ENCODE measurements at regions not wholly inside any gene's neighbourhood (a gene's known extent, or its start where the extent isn't known, plus 50 kb on each side); places are given as distances from the start of the nearest gene placed in this dataset.

- H3F3A ChIP-seq (ENCODE audit: insufficient read depth, low read length) = no peaks in the 10 kb centered on the region
- no peak overlapping the region for H3K4me2 ChIP-seq (ENCODE audit: low read depth, low read length)
- H3K9me3 ChIP-seq (replicated peaks; ENCODE audit: insufficient read depth, low read length) = no peaks in the 10 kb centered on the region
- no peaks in the 10 kb centered on the region for H3K36me3 ChIP-seq (replicated peaks; ENCODE audit: insufficient read depth, low read length)
- no peaks in the 10 kb centered on the region for H3K4me1 ChIP-seq (ENCODE audit: low read length)
- no peak overlapping the region for H3K9ac ChIP-seq (ENCODE audit: low read length)
- no peak for DNase-seq
- no peak for TF ChIP-seq CTCF (IDR thresholded peaks at IDR 0.05; ENCODE audit: low read length)
- no peak for TF ChIP-seq EZH2phosphoT487 (IDR thresholded peaks at IDR 0.05; ENCODE audit: low read length)
- TF ChIP-seq EZH2 (optimal IDR thresholded peaks at IDR 0.05; ENCODE audit: low read depth, low read length) = no peak
- H3K9me2 ChIP-seq (replicated peaks; ENCODE audit: insufficient read depth, low read length) = no peaks in the 10 kb centered on the region
- no peak overlapping the region for H3K27ac ChIP-seq (ENCODE audit: low read length)
- no peaks in the 10 kb centered on the region for H3K79me2 ChIP-seq (ENCODE audit: low read length)
- no peaks in the 10 kb centered on the region for H4K20me1 ChIP-seq (ENCODE audit: insufficient read depth, low read length)
- H2AFZ ChIP-seq (ENCODE audit: low read length) = no peak overlapping the region
- no peaks in the 10 kb centered on the region for H3K27me3 ChIP-seq (replicated peaks; ENCODE audit: insufficient read depth, low read length)
- no peak overlapping the region for H3K4me3 ChIP-seq (ENCODE audit: low read length)
Observed at GRCh38 chr12:97005174-97005573, 98.1 kb downstream of the NEDD1 start.

- no peak overlapping the region for H3K9ac ChIP-seq (ENCODE audit: low read length)
- no peaks in the 10 kb centered on the region for H3K9me2 ChIP-seq (replicated peaks; ENCODE audit: insufficient read depth, low read length)
- H3K27ac ChIP-seq (ENCODE audit: low read length) = no peak overlapping the region
- H3K4me2 ChIP-seq (ENCODE audit: low read depth, low read length) = no peak overlapping the region
- H2AFZ ChIP-seq (ENCODE audit: low read length) = no peak overlapping the region
- H3F3A ChIP-seq (ENCODE audit: insufficient read depth, low read length) = no peaks in the 10 kb centered on the region
- no peaks in the 10 kb centered on the region for H4K20me1 ChIP-seq (ENCODE audit: insufficient read depth, low read length)
- DNase-seq = no peak
- TF ChIP-seq EZH2phosphoT487 (IDR thresholded peaks at IDR 0.05; ENCODE audit: low read length) (no peak), EZH2 (optimal IDR thresholded peaks at IDR 0.05; ENCODE audit: low read depth, low read length) (no peak), CTCF (IDR thresholded peaks at IDR 0.05; ENCODE audit: low read length) (no peak)
- no peaks in the 10 kb centered on the region for H3K36me3 ChIP-seq (replicated peaks; ENCODE audit: insufficient read depth, low read length)
- H3K4me3 ChIP-seq (ENCODE audit: low read length) = no peak overlapping the region
- no peaks in the 10 kb centered on the region for H3K27me3 ChIP-seq (replicated peaks; ENCODE audit: insufficient read depth, low read length)
- no peaks in the 10 kb centered on the region for H3K4me1 ChIP-seq (ENCODE audit: low read length)
- no peaks in the 10 kb centered on the region for H3K9me3 ChIP-seq (replicated peaks; ENCODE audit: insufficient read depth, low read length)
- no peaks in the 10 kb centered on the region for H3K79me2 ChIP-seq (ENCODE audit: low read length)
Observed at GRCh38 chr12:97005646-97006045, 98.6 kb downstream of the NEDD1 start.

GRCh38 chr12:97006585-97006984 is 99.5 kb downstream of the NEDD1 start:
- Histone ChIP-seq H3K79me2 (ENCODE audit: low read length) (no peaks in the 10 kb centered on the region), H3K4me3 (ENCODE audit: low read length) (no peak overlapping the region), H3K4me1 (ENCODE audit: low read length) (no peaks in the 10 kb centered on the region), H3K9ac (ENCODE audit: low read length) (no peak overlapping the region), H4K20me1 (ENCODE audit: insufficient read depth, low read length) (no peaks in the 10 kb centered on the region), H3K36me3 (replicated peaks; ENCODE audit: insufficient read depth, low read length) (no peaks in the 10 kb centered on the region), H3K27me3 (replicated peaks; ENCODE audit: insufficient read depth, low read length) (no peaks in the 10 kb centered on the region), H3K9me2 (replicated peaks; ENCODE audit: insufficient read depth, low read length) (no peaks in the 10 kb centered on the region), H3F3A (ENCODE audit: insufficient read depth, low read length) (no peaks in the 10 kb centered on the region), H3K27ac (ENCODE audit: low read length) (no peak overlapping the region), H2AFZ (ENCODE audit: low read length) (no peak overlapping the region), H3K4me2 (ENCODE audit: low read depth, low read length) (no peak overlapping the region), H3K9me3 (replicated peaks; ENCODE audit: insufficient read depth, low read length) (no peaks in the 10 kb centered on the region)
- DNase-seq = no peak
- TF ChIP-seq EZH2 (optimal IDR thresholded peaks at IDR 0.05; ENCODE audit: low read depth, low read length) = no peak
- TF ChIP-seq CTCF (IDR thresholded peaks at IDR 0.05; ENCODE audit: low read length) = no peak
- no peak for TF ChIP-seq EZH2phosphoT487 (IDR thresholded peaks at IDR 0.05; ENCODE audit: low read length)

Data from MM.1S (cell line).